ENCODE measurements at regions not wholly inside any gene's neighbourhood (a gene's known extent, or its start where the extent isn't known, plus 50 kb on each side); places are given as distances from the start of the nearest gene placed in this dataset.

DNA sequence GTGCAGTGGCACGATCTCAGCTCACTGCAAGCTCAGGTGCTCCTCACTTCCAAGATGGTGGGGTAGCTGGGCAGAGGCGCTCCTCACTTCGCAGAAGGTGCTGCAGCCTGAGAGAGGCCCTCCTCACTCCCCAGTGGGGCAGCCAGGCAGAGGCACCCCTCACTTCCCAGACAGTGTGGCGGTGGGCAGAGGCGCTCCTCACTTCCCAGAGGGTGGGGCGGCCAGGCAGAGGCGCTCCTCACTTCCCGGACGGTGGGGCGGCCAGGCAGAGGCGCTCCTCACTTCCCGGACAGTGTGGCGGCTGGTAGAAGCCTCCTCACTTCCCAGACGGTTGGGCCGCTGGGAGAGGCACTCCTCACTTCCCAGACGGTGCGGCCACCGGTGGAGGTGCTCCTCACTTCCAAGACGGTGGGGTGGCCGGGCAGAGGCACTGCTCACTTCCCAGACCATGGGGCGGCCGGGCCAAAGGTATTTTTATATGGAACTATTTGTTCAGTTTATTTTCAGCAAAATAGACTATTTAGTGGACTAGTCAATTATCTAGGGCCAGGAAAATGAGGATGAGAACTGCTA, 57.7 kb upstream of the PPP1R9A start:
- no peaks in the 10 kb centered on the region for H3K4me1 ChIP-seq
- no peak for TF ChIP-seq CTCF (IDR thresholded peaks at IDR 0.05)
- whole genome bisulfite sequencing, 2 donors = 91 to 92% methylated on average over 18 to 22 of the region's 22 CpGs
- no peak overlapping the region for H3K4me3 ChIP-seq
- no peaks in the 10 kb centered on the region for H3K27me3 ChIP-seq
- H3K27ac ChIP-seq = no peak overlapping the region
- FAIRE-seq = no peak
- ATAC-seq = no peak
- intact Hi-C loops (cut with DNase I) = no loop called here
- peak in 1 of 6 donors; percentile 52 for DNase-seq
- H3K9me3 ChIP-seq = peaks cover 0 to 4% (median 0%) of the 10 kb centered on the region in 4 donors
- H3K36me3 ChIP-seq = no peaks in the 10 kb centered on the region

GRCh38 chr7:94855589-94855988, 51.8 kb upstream of the PPP1R9A start:
- FAIRE-seq (no peak), ATAC-seq (no peak), DNase-seq (no peak)
- no peaks in the 10 kb centered on the region for H3K4me1 ChIP-seq
- H3K4me3 ChIP-seq = no peak overlapping the region
- no peak for TF ChIP-seq CTCF (IDR thresholded peaks at IDR 0.05)
- H3K27ac ChIP-seq = no peak overlapping the region
- H3K27me3 ChIP-seq = no peaks in the 10 kb centered on the region
- WGBS, 2 donors = 66 to 71% methylated on average over 2 of the region's 2 CpGs
- no peaks in the 10 kb centered on the region for H3K36me3 ChIP-seq
- intact Hi-C loops (cut with DNase I) = no loop called here
- H3K9me3 ChIP-seq = no peaks in the 10 kb centered on the region

DNA sequence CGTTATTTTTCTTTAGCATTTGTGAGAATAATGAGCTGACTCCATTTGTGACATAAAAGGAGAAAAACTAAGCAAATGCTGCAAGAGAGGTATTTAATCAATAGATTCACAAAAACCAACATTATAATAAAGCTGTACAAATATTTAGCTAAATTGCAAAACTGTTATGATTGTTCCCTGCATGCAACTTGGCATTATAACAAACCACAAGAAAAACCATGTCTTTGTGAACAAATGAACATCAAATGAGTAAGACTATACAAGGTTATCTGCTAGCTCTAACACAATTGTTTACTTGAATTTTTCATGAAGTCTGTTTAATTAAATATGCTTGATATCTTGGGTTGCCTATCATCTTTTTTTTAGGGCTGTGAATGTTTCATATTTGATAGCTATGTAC, 50.8 kb upstream of the PPP1R9A start:
- no peak for TF ChIP-seq CTCF (IDR thresholded peaks at IDR 0.05)
- FAIRE-seq = no peak
- 33 to 47% methylated on average over 1 of the region's 1 CpG for WGBS, 2 donors
- no peaks in the 10 kb centered on the region for H3K9me3 ChIP-seq
- no peaks in the 10 kb centered on the region for H3K4me1 ChIP-seq
- H3K4me3 ChIP-seq = no peak overlapping the region
- H3K36me3 ChIP-seq = no peaks in the 10 kb centered on the region
- H3K27ac ChIP-seq = no peak overlapping the region
- DNase-seq = no peak
- H3K27me3 ChIP-seq = no peaks in the 10 kb centered on the region
- intact Hi-C loops (cut with DNase I) = no loop called here
- ATAC-seq = no peak
